ENCODE measurements at regions not wholly inside any gene's neighbourhood (a gene's known extent, or its start where the extent isn't known, plus 50 kb on each side); places are given as distances from the start of the nearest gene placed in this dataset.

GRCh38 chr6:43935921-43936439 lies 166.0 kb downstream of the VEGFA start:
- POLR2A ChIA-PET = no interaction called here
- FAIRE-seq = no peak
- Histone ChIP-seq H3K9me1 (replicated peaks; ENCODE audit: control insufficient read depth, extremely low read depth, insufficient read depth, low read length) (no peaks in the 10 kb centered on the region), H3K9me3 (replicated peaks; ENCODE audit: control insufficient read depth, insufficient read depth, low read length) (no peaks in the 10 kb centered on the region), H3K4me2 (ENCODE audit: insufficient read depth, low read length) (no peak overlapping the region), H3K9ac (replicated peaks; ENCODE audit: extremely low read depth, insufficient read depth, low read length) (no peak overlapping the region), H3K79me2 (ENCODE audit: control insufficient read depth, insufficient read depth, low read length) (no peaks in the 10 kb centered on the region), H3K27me3 (ENCODE audit: control insufficient read depth in 2 of 2, insufficient read depth in 2 of 2, low read length in 2 of 2) (no peaks in the 10 kb centered on the region), H3K36me3 (ENCODE audit: control insufficient read depth in 2 of 2, extremely low read depth in 1 of 2, insufficient read depth in 2 of 2, low read length in 2 of 2) (no peaks in the 10 kb centered on the region), H2AFZ (ENCODE audit: low read depth, low read length) (no peak overlapping the region), H4K20me1 (replicated peaks; ENCODE audit: control insufficient read depth, extremely low read depth, insufficient read depth, low read length) (no peaks in the 10 kb centered on the region), H3K4me1 (ENCODE audit: control insufficient read depth, extremely low read depth, insufficient read depth, low read length) (peaks cover 6% of the 10 kb centered on the region), H3K4me3 (replicated peaks in 1 of 3; ENCODE audit: insufficient read depth in 1 of 3, low read depth in 1 of 3, low read length in 3 of 3) (no peak overlapping the region), H3K27ac (ENCODE audit: insufficient read depth, low read depth, low read length) (no peak overlapping the region)
- no peak for DNase-seq (ENCODE audit: low read depth, low spot score)
- CTCF ChIA-PET = interaction anchor here (1.0 to 1.1 kb wide), 2 partner anchors 15 to 143 kb away, joined by 3 to 5 read pairs; no protein-coding TSS in a partner anchor
- intact Hi-C loops (cut with micrococcal nuclease) (no loop called here), dilution Hi-C loops (cut with MboI; ENCODE audit: extremely low pct_ligation_motif_present, low sequenced_read_pairs) (no loop called here)
- TF ChIP-seq MAX (IDR thresholded peaks at IDR 0.05; ENCODE audit: insufficient read depth, insufficient read length) (no peak), POLR2AphosphoS5 (IDR thresholded peaks at IDR 0.05; ENCODE audit: insufficient read depth, low read depth, low read length) (no peak), GATA2 (IDR thresholded peaks at IDR 0.05; ENCODE audit: insufficient read depth, insufficient read length, low read depth, low read length) (no peak), POLR2A (IDR thresholded peaks at IDR 0.05; ENCODE audit: low read depth, low read length) (no peak), CTCF (IDR thresholded peaks at IDR 0.05; ENCODE audit: extremely low read depth in 1 of 2, insufficient read depth in 1 of 2, low read depth in 1 of 2, low read length in 2 of 2) (no peak), MYC (IDR thresholded peaks at IDR 0.05; ENCODE audit: low read depth, low read length) (no peak), FOS (IDR thresholded peaks at IDR 0.05; ENCODE audit: borderline replicate concordance, insufficient read depth, low read length) (no peak)
- BruUV-seq (replicated peaks) = no TSS peak

Measured in endothelial cell of umbilical vein (primary cell).